NCI-H446 treated with DMSO at 0.1 percent for 48 hours (cell line): ENCODE measurements at regions not wholly inside any gene's neighbourhood (a gene's known extent, or its start where the extent isn't known, plus 50 kb on each side); places are given as distances from the start of the nearest gene placed in this dataset.

Source experiments
- DNase-seq: peaks from one replicate; lab custom pipeline; 2025; lab: John Stamatoyannopoulos, UW

- no peak for DNase-seq
These were observed 526.1 kb upstream of the GBE1 start for GRCh38 chr3:82287562-82287961.

GRCh38 chr3:82281205-82281604, 519.8 kb upstream of the GBE1 start:
- DNase-seq = no peak

GRCh38 chr3:82276992-82277391, 515.5 kb upstream of the GBE1 start:
- DNase-seq = no peak

GRCh38 chr3:82274897-82275296, 513.5 kb upstream of the GBE1 start:
- no peak for DNase-seq

GRCh38 chr3:82265747-82266146, 504.3 kb upstream of the GBE1 start:
- DNase-seq = no peak

- DNase-seq = no peak
These were observed 500.7 kb upstream of the GBE1 start for GRCh38 chr3:82262193-82262592.

- no peak for DNase-seq
These were observed 500.2 kb upstream of the GBE1 start for GRCh38 chr3:82261637-82262036.

GRCh38 chr3:82261013-82261412, 499.6 kb upstream of the GBE1 start:
- no peak for DNase-seq

- no peak for DNase-seq
These were observed 498.5 kb upstream of the GBE1 start for GRCh38 chr3:82259994-82260393.

GRCh38 chr3:82240322-82240721, 478.9 kb upstream of the GBE1 start:
- DNase-seq = no peak

GRCh38 chr3:82236257-82236656, 474.8 kb upstream of the GBE1 start:
- no peak for DNase-seq

GRCh38 chr3:82229397-82229796, 468.0 kb upstream of the GBE1 start:
- no peak for DNase-seq

- DNase-seq = no peak
These were observed 463.2 kb upstream of the GBE1 start for GRCh38 chr3:82224661-82225060.

GRCh38 chr3:82222401-82222800, 461.0 kb upstream of the GBE1 start:
- no peak for DNase-seq

GRCh38 chr3:82217571-82217970, 456.1 kb upstream of the GBE1 start:
- no peak for DNase-seq

GRCh38 chr3:82208002-82208710, 446.7 kb upstream of the GBE1 start:
- DNase-seq = no peak

- DNase-seq = no peak
These were observed 440.8 kb upstream of the GBE1 start for GRCh38 chr3:82202269-82202668.

- no peak for DNase-seq
These were observed 439.9 kb upstream of the GBE1 start for GRCh38 chr3:82201316-82201715.

GRCh38 chr3:82198009-82198408, 436.6 kb upstream of the GBE1 start:
- no peak for DNase-seq

- DNase-seq = no peak
These were observed 435.2 kb upstream of the GBE1 start for GRCh38 chr3:82196645-82197044.

- no peak for DNase-seq
These were observed 433.4 kb upstream of the GBE1 start for GRCh38 chr3:82194870-82195269.

GRCh38 chr3:82186017-82186416, 424.6 kb upstream of the GBE1 start:
- DNase-seq = no peak

- no peak for DNase-seq
These were observed 417.8 kb upstream of the GBE1 start for GRCh38 chr3:82179291-82179690.

GRCh38 chr3:82178291-82178690, 416.8 kb upstream of the GBE1 start:
- no peak for DNase-seq

- DNase-seq = no peak
These were observed 416.3 kb upstream of the GBE1 start for GRCh38 chr3:82177774-82178173.
